Kidney (tissue), 13 donors: ENCODE measurements at regions not wholly inside any gene's neighbourhood (a gene's known extent, or its start where the extent isn't known, plus 50 kb on each side); places are given as distances from the start of the nearest gene placed in this dataset.

Experiments used
- DNase-seq, 5 donors: peaks; one replicate each; pipeline ENCODE4 v3.0.0-alpha.2; 2013 to 2020
- FAIRE-seq: peaks from 2 replicates; lab custom pipeline; 2012; peaks lifted over from hg19 to GRCh38; lab: Jason Lieb, UNC
- H3K27ac ChIP-seq, 2 donors: one replicate each; pipeline ENCODE4 v1.7.0; 2013; ENCODE audit warnings: low read depth in 2 of 2, low read length in 2 of 2, inconsistent platforms in 1 of 2
- H3K27me3 ChIP-seq: one replicate; pipeline ENCODE4 v1.7.1; 2013; ENCODE audit warnings: low read length, inconsistent platforms; ENCODE audit not compliant: control insufficient read depth, insufficient read depth
- H3K36me3 ChIP-seq, 3 donors: one replicate each; pipeline versions ENCODE4 v1.7.0 to v1.7.1; 2013; ENCODE audit warnings: low read length in 3 of 3, control low read depth in 1 of 3, inconsistent platforms in 1 of 3; ENCODE audit not compliant: insufficient read depth in 3 of 3, control insufficient read depth in 2 of 3
- H3K4me1 ChIP-seq, 3 donors: one replicate each; pipeline versions ENCODE4 v1.7.0 to v1.7.1; 2013; ENCODE audit warnings: low read length in 3 of 3, inconsistent platforms in 1 of 3, low read depth in 1 of 3; ENCODE audit not compliant: control insufficient read depth in 2 of 3, insufficient read depth in 2 of 3
- H3K4me3 ChIP-seq, 3 donors: one replicate each; pipeline versions ENCODE4 v1.7.0 to v1.8.1; 2013; ENCODE audit warnings: low read length in 3 of 3, control low read depth in 1 of 3, inconsistent platforms in 1 of 3
- H3K9ac ChIP-seq, 3 donors: one replicate each; pipeline versions ENCODE4 v1.7.0 to v1.7.1; 2013; ENCODE audit warnings: low read length in 3 of 3, control low read depth in 1 of 3, inconsistent platforms in 1 of 3
- H3K9me3 ChIP-seq, 3 donors: one replicate each; pipeline versions ENCODE4 v1.7.0 to v1.7.1; 2013; ENCODE audit warnings: low read length in 3 of 3, control low read depth in 1 of 3, inconsistent platforms in 1 of 3; ENCODE audit not compliant: control insufficient read depth in 2 of 3, insufficient read depth in 1 of 3
- CTCF ChIP-seq: IDR thresholded peaks from 3 replicates; pipeline ENCODE4 v1.5.1; 2012; ENCODE audit warnings: mild to moderate bottlenecking, moderate library complexity, borderline replicate concordance; ENCODE audit not compliant: insufficient read depth; ENCODE audit errors: extremely low read depth
- intact Hi-C: fragments of 100-400 bp; cut with DNase I; formaldehyde crosslinking; loops from one replicate; pipeline ENCODE4 v1.11.1; 2022
- donor health status: control.
- donor health status: control.
- donor health status: control.
- donor health status: control.
- donor health status: control.
- donor health status: DM: yes; HTN: yes; CAD: no.
- donor health status: Normal renal cell carcinoma (clear cell type).

GRCh38 chr9:115712981-115713380 is 440.6 kb upstream of the PAPPA start:
- Histone ChIP-seq H3K9me3 (no peaks in the 10 kb centered on the region), H3K9ac (no peak overlapping the region), H3K4me3 (no peak overlapping the region), H3K27me3 (no peaks in the 10 kb centered on the region), H3K27ac (no peak overlapping the region), H3K36me3 (no peaks in the 10 kb centered on the region), H3K4me1 (no peaks in the 10 kb centered on the region)
- intact Hi-C loops = no loop called here
- FAIRE-seq (no peak), DNase-seq (no peak)
- no peak for TF ChIP-seq CTCF

GRCh38 chr9:115715666-115716065 is 437.9 kb upstream of the PAPPA start:
- Histone ChIP-seq H3K27me3 (no peaks in the 10 kb centered on the region), H3K36me3 (no peaks in the 10 kb centered on the region), H3K4me3 (no peak overlapping the region), H3K9ac (no peak overlapping the region), H3K4me1 (no peaks in the 10 kb centered on the region), H3K9me3 (no peaks in the 10 kb centered on the region), H3K27ac (no peak overlapping the region)
- FAIRE-seq (no peak), DNase-seq (no peak)
- intact Hi-C loops = no loop called here
- no peak for TF ChIP-seq CTCF

- no peak overlapping the region for H3K9ac ChIP-seq
- TF ChIP-seq CTCF = no peak
- no peak overlapping the region for H3K27ac ChIP-seq
- no peaks in the 10 kb centered on the region for H3K36me3 ChIP-seq
- intact Hi-C loops = no loop called here
- H3K9me3 ChIP-seq = no peaks in the 10 kb centered on the region
- DNase-seq (no peak), FAIRE-seq (no peak)
- H3K27me3 ChIP-seq = no peaks in the 10 kb centered on the region
- no peaks in the 10 kb centered on the region for H3K4me1 ChIP-seq
- no peak overlapping the region for H3K4me3 ChIP-seq
Observed at GRCh38 chr9:115717298-115717697, 436.3 kb upstream of the PAPPA start.

- no peak overlapping the region for H3K4me3 ChIP-seq
- H3K4me1 ChIP-seq = no peaks in the 10 kb centered on the region
- DNase-seq (no peak), FAIRE-seq (no peak)
- no peaks in the 10 kb centered on the region for H3K36me3 ChIP-seq
- no peak overlapping the region for H3K9ac ChIP-seq
- no peak for TF ChIP-seq CTCF
- intact Hi-C loops = no loop called here
- no peaks in the 10 kb centered on the region for H3K9me3 ChIP-seq
- H3K27ac ChIP-seq = no peak overlapping the region
- no peaks in the 10 kb centered on the region for H3K27me3 ChIP-seq
Observed at GRCh38 chr9:115717711-115718173, 435.8 kb upstream of the PAPPA start.
